DOHH2 (cell line): ENCODE measurements at regions not wholly inside any gene's neighbourhood (a gene's known extent, or its start where the extent isn't known, plus 50 kb on each side); places are given as distances from the start of the nearest gene placed in this dataset.
A peak's percentile ranks its signal among the peaks of the same experiment; 100 is the strongest.

Experiments
- H3F3A ChIP-seq: fragments of 200-600 bp; sonication (generic), shearing (Covaris generic); 2 replicates; pipeline ENCODE4 v1.6.0; 2016; ENCODE audit warnings: antibody characterized with exemption, mild to moderate bottlenecking; ENCODE audit not compliant: control insufficient read depth, insufficient read depth
- H3K27ac ChIP-seq: fragments of 200-600 bp; sonication (generic); 2 replicates; pipeline ENCODE4 v1.5.1; 2014; ENCODE audit warnings: low read depth, mild to moderate bottlenecking, low read length, moderate library complexity
- H3K27me3 ChIP-seq: fragments of 200-600 bp; sonication (generic); 2 replicates; pipeline ENCODE4 v1.6.1; 2014; ENCODE audit warnings: mild to moderate bottlenecking, low read length, mixed read lengths; ENCODE audit not compliant: control insufficient read depth
- H3K36me3 ChIP-seq: fragments of 200-600 bp; sonication (generic); 2 replicates; pipeline ENCODE4 v1.6.1; 2014; ENCODE audit warnings: mild to moderate bottlenecking, low read length, moderate library complexity, mixed read lengths; ENCODE audit not compliant: control insufficient read depth
- H3K4me1 ChIP-seq: fragments of 200-600 bp; sonication (generic); 2 replicates; pipeline ENCODE4 v1.6.1; 2014; ENCODE audit warnings: mild to moderate bottlenecking, low read length, mixed read lengths; ENCODE audit not compliant: control insufficient read depth
- H3K4me2 ChIP-seq: fragments of 200-600 bp; sonication (generic); 2 replicates; pipeline ENCODE4 v1.6.0; 2014; ENCODE audit warnings: mild to moderate bottlenecking, low read length, moderate library complexity
- H3K4me3 ChIP-seq: fragments of 200-600 bp; sonication (generic); 2 replicates; pipeline ENCODE4 v1.5.1; 2014; ENCODE audit warnings: mild to moderate bottlenecking, low read length, mixed read lengths
- H3K79me2 ChIP-seq: fragments of 200-600 bp; sonication (generic); 2 replicates; pipeline ENCODE4 v1.6.1; 2014; ENCODE audit warnings: mild to moderate bottlenecking, low read length, mixed read lengths; ENCODE audit not compliant: control insufficient read depth
- H3K9me2 ChIP-seq: fragments of 200-600 bp; sonication (generic); replicated peaks from 2 replicates; pipeline ENCODE4 v1.6.1; 2014; ENCODE audit warnings: mild to moderate bottlenecking, low read length, mixed read lengths; ENCODE audit not compliant: control insufficient read depth
- H3K9me3 ChIP-seq: fragments of 200-600 bp; sonication (generic); 2 replicates; pipeline ENCODE4 v1.6.1; 2014; ENCODE audit warnings: antibody characterized with exemption, low read length, mixed read lengths; ENCODE audit not compliant: control insufficient read depth, insufficient read depth
- H4K20me1 ChIP-seq: fragments of 200-600 bp; sonication (generic); 2 replicates; pipeline ENCODE4 v1.6.0; 2014; ENCODE audit warnings: low read depth, mild to moderate bottlenecking, antibody characterized with exemption, low read length, moderate library complexity; ENCODE audit not compliant: control insufficient read depth, insufficient read depth
- EZH2phosphoT487 ChIP-seq: fragments of 200-600 bp; sonication (generic); IDR thresholded peaks from 2 replicates; pipeline ENCODE4 v1.6.1; 2017; ENCODE audit warnings: borderline replicate concordance, mild to moderate bottlenecking, antibody characterized with exemption, low read length, moderate library complexity, mixed read lengths
- TF ChIP-seq, protein P1 (sequence below): fragments of 200-600 bp; sonication (generic); IDR thresholded peaks from one replicate; pipeline ENCODE4 v1.5.1; 2014; ENCODE audit warnings: antibody characterized with exemption, mild to moderate bottlenecking, low read depth, low read length; ENCODE audit not compliant: poor library complexity, severe bottlenecking

DNA sequence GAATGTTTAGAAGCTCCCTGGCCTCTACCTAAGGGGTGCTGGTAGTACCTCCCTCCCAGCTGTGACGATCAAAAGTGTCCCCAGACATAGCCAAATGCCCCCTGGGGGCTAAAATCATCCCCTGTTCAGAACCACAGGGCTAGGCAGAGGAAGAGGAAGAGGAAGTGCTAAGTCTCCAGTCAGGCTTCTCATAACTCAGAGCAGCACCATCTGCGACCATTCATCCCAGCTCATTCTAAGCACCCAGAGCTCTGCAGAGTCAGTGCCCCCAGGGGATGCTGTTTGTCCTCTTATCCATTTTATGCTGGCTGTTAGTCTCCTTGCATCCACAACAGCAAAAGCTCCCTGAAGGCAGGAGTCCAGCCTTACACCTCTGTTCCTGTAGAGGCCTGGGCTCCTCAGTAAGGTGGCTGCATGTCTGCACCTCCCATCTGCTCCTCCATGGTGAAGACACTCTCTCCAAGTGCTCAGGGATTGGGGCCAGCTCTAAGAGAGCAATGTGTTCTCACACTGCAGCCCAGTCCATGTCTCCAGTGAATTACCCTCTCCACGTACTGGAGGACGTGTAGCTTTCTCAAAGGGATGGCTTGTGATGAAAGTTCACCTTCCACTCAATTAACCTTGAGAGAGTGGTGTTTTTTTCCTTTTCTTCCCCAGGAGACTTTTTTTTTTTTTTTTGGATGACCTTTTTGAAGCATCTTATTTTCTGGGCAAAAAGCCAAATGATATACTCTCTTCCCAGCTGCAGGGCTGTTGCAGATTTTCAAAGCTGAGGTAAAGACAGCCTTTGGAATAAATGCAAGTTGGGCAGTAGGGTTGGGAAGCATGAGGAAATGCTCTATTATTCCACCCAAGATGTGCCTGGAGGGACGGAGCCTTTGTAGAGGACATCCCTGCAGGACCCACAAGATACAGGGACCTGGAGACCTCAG lies 158.9 kb upstream of the SLC14A2 start:
- Histone ChIP-seq H3F3A (no peaks in the 10 kb centered on the region), H3K27me3 (no peaks in the 10 kb centered on the region), H3K79me2 (no peaks in the 10 kb centered on the region), H3K27ac (no peak overlapping the region), H3K4me1 (peaks cover 13% of the 10 kb centered on the region), H3K9me3 (no peaks in the 10 kb centered on the region), H3K4me3 (no peak overlapping the region), H3K4me2 (peak overlapping the region; percentile 41), H3K36me3 (no peaks in the 10 kb centered on the region), H3K9me2 (no peaks in the 10 kb centered on the region), H4K20me1 (no peaks in the 10 kb centered on the region)
- TF ChIP-seq, protein P1, sequence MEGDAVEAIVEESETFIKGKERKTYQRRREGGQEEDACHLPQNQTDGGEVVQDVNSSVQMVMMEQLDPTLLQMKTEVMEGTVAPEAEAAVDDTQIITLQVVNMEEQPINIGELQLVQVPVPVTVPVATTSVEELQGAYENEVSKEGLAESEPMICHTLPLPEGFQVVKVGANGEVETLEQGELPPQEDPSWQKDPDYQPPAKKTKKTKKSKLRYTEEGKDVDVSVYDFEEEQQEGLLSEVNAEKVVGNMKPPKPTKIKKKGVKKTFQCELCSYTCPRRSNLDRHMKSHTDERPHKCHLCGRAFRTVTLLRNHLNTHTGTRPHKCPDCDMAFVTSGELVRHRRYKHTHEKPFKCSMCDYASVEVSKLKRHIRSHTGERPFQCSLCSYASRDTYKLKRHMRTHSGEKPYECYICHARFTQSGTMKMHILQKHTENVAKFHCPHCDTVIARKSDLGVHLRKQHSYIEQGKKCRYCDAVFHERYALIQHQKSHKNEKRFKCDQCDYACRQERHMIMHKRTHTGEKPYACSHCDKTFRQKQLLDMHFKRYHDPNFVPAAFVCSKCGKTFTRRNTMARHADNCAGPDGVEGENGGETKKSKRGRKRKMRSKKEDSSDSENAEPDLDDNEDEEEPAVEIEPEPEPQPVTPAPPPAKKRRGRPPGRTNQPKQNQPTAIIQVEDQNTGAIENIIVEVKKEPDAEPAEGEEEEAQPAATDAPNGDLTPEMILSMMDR, result peak; percentile 15
- TF ChIP-seq EZH2phosphoT487, result no peak

DNA sequence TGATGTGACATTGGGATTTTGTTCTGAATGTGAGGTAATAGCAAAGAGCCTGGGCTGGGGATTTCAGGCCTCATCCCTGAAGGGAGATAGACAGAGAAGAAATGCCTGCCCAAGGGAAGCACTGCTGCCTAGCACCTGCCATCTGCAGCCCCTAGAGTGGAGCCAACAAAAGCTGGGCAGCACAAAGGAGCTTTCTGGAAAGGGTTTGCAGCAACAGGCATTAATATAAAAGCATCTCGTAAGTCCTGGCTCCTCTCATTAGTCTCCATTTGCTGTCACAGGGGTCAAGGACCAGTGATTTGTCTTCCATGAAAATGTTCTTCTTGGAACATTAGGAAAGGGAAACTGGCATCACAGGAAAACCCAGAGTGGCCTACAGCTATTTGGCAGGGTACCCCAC lies 157.2 kb upstream of the SLC14A2 start:
- H3F3A ChIP-seq, result no peaks in the 10 kb centered on the region
- TF ChIP-seq, protein P1, result no peak
- TF ChIP-seq EZH2phosphoT487, result no peak
- H4K20me1 ChIP-seq, result no peaks in the 10 kb centered on the region
- H3K9me3 ChIP-seq, result no peaks in the 10 kb centered on the region
- peaks cover 13% of the 10 kb centered on the region for H3K4me1 ChIP-seq
- no peaks in the 10 kb centered on the region for H3K79me2 ChIP-seq
- H3K4me3 ChIP-seq, result no peak overlapping the region
- H3K27ac ChIP-seq, result no peak overlapping the region
- no peak overlapping the region for H3K4me2 ChIP-seq
- H3K9me2 ChIP-seq, result no peaks in the 10 kb centered on the region
- H3K36me3 ChIP-seq, result no peaks in the 10 kb centered on the region
- H3K27me3 ChIP-seq, result no peaks in the 10 kb centered on the region

- no peaks in the 10 kb centered on the region for H3K9me2 ChIP-seq
- no peak overlapping the region for H3K4me2 ChIP-seq
- H3K9me3 ChIP-seq, result no peaks in the 10 kb centered on the region
- H3K27ac ChIP-seq, result no peak overlapping the region
- no peaks in the 10 kb centered on the region for H4K20me1 ChIP-seq
- H3K4me1 ChIP-seq, result no peaks in the 10 kb centered on the region
- TF ChIP-seq, protein P1, result no peak
- TF ChIP-seq EZH2phosphoT487, result no peak
- H3K79me2 ChIP-seq, result no peaks in the 10 kb centered on the region
- H3K27me3 ChIP-seq, result no peaks in the 10 kb centered on the region
- no peaks in the 10 kb centered on the region for H3F3A ChIP-seq
- H3K4me3 ChIP-seq, result no peak overlapping the region
- H3K36me3 ChIP-seq, result no peaks in the 10 kb centered on the region
These were observed 153.1 kb upstream of the SLC14A2 start for GRCh38 chr18:45462179-45462578.
